GM19395 (cell line): ENCODE measurements at regions not wholly inside any gene's neighbourhood (a gene's known extent, or its start where the extent isn't known, plus 50 kb on each side); places are given as distances from the start of the nearest gene placed in this dataset.
"Not testable (repeated sequence)": the region's sequence is repeated elsewhere in the genome, so short reads cannot be mapped to it uniquely, and the experiment has no call there.

Experiments
- ATAC-seq: cut with Tn5 transposase; IDR thresholded peaks from one replicate; pipeline ENCODE4 v1.9.1; 2021; ENCODE audit warnings: mild to moderate bottlenecking, moderate library complexity; ENCODE audit not compliant: unreplicated experiment

GRCh38 chr5:21615195-21615765 lies 1237.9 kb downstream of the CDH12 start:
- no peak for ATAC-seq

GRCh38 chr5:21613971-21614488 lies 1239.1 kb downstream of the CDH12 start:
- ATAC-seq, result no peak

- no peak for ATAC-seq
Measured at GRCh38 chr5:21603796-21604195, 1249.3 kb downstream of the CDH12 start.

GRCh38 chr5:21594566-21594965 lies 1258.6 kb downstream of the CDH12 start:
- ATAC-seq, result no peak

- no peak for ATAC-seq
Measured at GRCh38 chr5:21593261-21593660, 1259.9 kb downstream of the CDH12 start.

GRCh38 chr5:21581508-21581907 lies 1271.6 kb downstream of the CDH12 start:
- ATAC-seq, result no peak

GRCh38 chr5:21574961-21575360 lies 1278.2 kb downstream of the CDH12 start:
- ATAC-seq, result no peak

GRCh38 chr5:21574438-21574837 lies 1278.7 kb downstream of the CDH12 start:
- no peak for ATAC-seq

- ATAC-seq, result no peak
Measured at GRCh38 chr5:21573416-21574314, 1279.5 kb downstream of the CDH12 start.

GRCh38 chr5:21571196-21571595 lies 1281.9 kb downstream of the CDH12 start:
- ATAC-seq, result not testable (repeated sequence)

- ATAC-seq, result not testable (repeated sequence)
Measured at GRCh38 chr5:21559109-21559508, 1294.0 kb downstream of the CDH12 start.

GRCh38 chr5:21552263-21552662 lies 1300.9 kb downstream of the CDH12 start:
- not testable (repeated sequence) for ATAC-seq

- ATAC-seq, result not testable (repeated sequence)
Measured at GRCh38 chr5:21550916-21551315, 1302.2 kb downstream of the CDH12 start.

GRCh38 chr5:21547656-21548055 lies 1305.5 kb downstream of the CDH12 start:
- ATAC-seq, result not testable (repeated sequence)

GRCh38 chr5:21535114-21535513 lies 1318.0 kb downstream of the CDH12 start:
- not testable (repeated sequence) for ATAC-seq

GRCh38 chr5:21521157-21521556 lies 1332.0 kb downstream of the CDH12 start:
- ATAC-seq, result not testable (repeated sequence)

- not testable (repeated sequence) for ATAC-seq
Measured at GRCh38 chr5:21496926-21497325, 1356.2 kb downstream of the CDH12 start.

- ATAC-seq, result not testable (repeated sequence)
Measured at GRCh38 chr5:21496056-21496455, 1357.1 kb downstream of the CDH12 start.

GRCh38 chr5:21495235-21495634 lies 1357.9 kb downstream of the CDH12 start:
- ATAC-seq, result not testable (repeated sequence)

GRCh38 chr5:21494033-21494432 lies 1359.1 kb downstream of the CDH12 start:
- not testable (repeated sequence) for ATAC-seq

- not testable (repeated sequence) for ATAC-seq
Measured at GRCh38 chr5:21491182-21491581, 1362.0 kb downstream of the CDH12 start.

GRCh38 chr5:21488828-21489227 lies 1364.3 kb downstream of the CDH12 start:
- not testable (repeated sequence) for ATAC-seq
